ENCODE measurements at regions not wholly inside any gene's neighbourhood (a gene's known extent, or its start where the extent isn't known, plus 50 kb on each side); places are given as distances from the start of the nearest gene placed in this dataset.

DNA sequence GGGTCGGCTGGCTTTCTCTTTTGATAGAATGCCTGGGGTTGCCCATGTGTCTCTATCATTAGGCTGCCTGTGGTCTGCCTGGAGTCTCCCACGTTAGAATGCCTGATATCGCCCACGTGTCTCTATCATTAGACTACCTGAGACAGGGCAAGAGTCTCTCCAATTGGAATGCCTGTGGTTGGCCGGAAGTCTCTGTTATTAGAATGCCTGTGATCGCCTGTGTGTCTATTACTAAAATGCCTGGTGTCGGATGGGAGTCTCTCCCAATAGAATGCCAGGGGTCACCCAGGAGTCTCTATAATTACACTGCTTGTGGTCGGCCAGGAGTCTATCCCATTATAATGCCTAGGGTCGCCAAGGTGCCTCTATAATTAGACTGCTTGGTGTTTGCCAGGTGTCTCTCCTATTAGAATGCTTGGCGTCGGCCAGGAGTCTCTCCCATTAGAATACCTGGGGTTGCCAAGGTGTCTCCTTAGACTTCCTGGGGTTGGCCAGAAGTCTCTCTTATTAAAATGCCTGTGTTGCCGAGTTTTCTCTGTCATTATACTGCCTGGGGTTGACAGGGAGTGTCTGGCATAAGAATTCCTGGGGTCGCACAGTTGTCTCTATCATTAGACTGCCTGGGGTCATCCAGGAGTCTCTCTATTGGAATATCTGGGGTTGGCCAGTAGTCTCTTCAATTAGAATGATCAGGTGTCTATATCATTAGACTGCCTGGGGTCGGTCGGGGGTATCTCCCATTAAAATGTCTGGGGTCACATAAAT is 2272.8 kb downstream of the TP53TG3F start:
- Mint-ChIP-seq H3K27me3 (ENCODE audit: low read depth) (no peaks in the 10 kb centered on the region; the same call in 1 of the 2 replicates), H3K4me3 (no peak overlapping the region), H3K27ac (no peak overlapping the region), H3K36me3 (ENCODE audit: insufficient read depth in 1 of 3, low read depth in 3 of 3) (peaks cover 4 to 21% (median 18%) of the 10 kb centered on the region in 3 experiments; a peak in 6 of 7 replicates), H3K4me1 (no peaks in the 10 kb centered on the region), H3K9me3 (peaks cover 91 to 94% of the 10 kb centered on the region in 2 experiments)
- Histone ChIP-seq H3K23ac (ENCODE audit: insufficient read length, low read depth, low read length) (no peak overlapping the region), H2BK120ac (ENCODE audit: low read depth, low read length, poor library complexity, severe bottlenecking) (no peak overlapping the region), H3K56ac (ENCODE audit: insufficient read length, low read depth, low read length) (no peak overlapping the region), H3K27ac (ENCODE audit: insufficient read length, low read depth, low read length) (no peak overlapping the region), H3K79me1 (ENCODE audit: insufficient read depth, low read depth, low read length, poor library complexity, severe bottlenecking) (no peaks in the 10 kb centered on the region), H3K4ac (ENCODE audit: low read depth, low read length) (no peak overlapping the region), H3K9me3 (ENCODE audit: control insufficient read depth, low read depth, low read length) (peaks cover 82% of the 10 kb centered on the region), H4K5ac (ENCODE audit: insufficient read length, low read depth, low read length) (no peak overlapping the region), H2BK5ac (ENCODE audit: insufficient read length, low read length) (no peak overlapping the region), H3T11ph (ENCODE audit: low read length) (no peak overlapping the region), H3K27me3 (ENCODE audit: insufficient read depth, low read length) (no peaks in the 10 kb centered on the region), H4K20me1 (ENCODE audit: control insufficient read depth, insufficient read depth, insufficient read length) (no peaks in the 10 kb centered on the region), H3K18ac (ENCODE audit: insufficient read length, low read depth, low read length) (no peak overlapping the region), H3K4me1 (ENCODE audit: insufficient read depth, low read length) (no peaks in the 10 kb centered on the region), H4K8ac (replicated peaks; ENCODE audit: insufficient read length, low read depth, low read length) (no peak overlapping the region), H2BK15ac (ENCODE audit: low read depth, low read length) (no peak overlapping the region), H4K91ac (ENCODE audit: insufficient read length, low read depth, low read length) (no peak overlapping the region), H2BK20ac (ENCODE audit: low read depth, low read length, poor library complexity, severe bottlenecking) (no peak overlapping the region), H3K79me2 (ENCODE audit: insufficient read depth, low read length) (no peaks in the 10 kb centered on the region), H2AFZ (ENCODE audit: low read length) (no peak overlapping the region), H3K23me2 (ENCODE audit: insufficient read length, low read depth, low read length, poor library complexity, severe bottlenecking) (no peaks in the 10 kb centered on the region), H3K4me2 (ENCODE audit: insufficient read depth, insufficient read length, low read length) (no peak overlapping the region), H3K9ac (ENCODE audit: extremely low read depth, insufficient read length, low read length) (no peak overlapping the region), H3K14ac (ENCODE audit: insufficient read depth, low read length) (no peak overlapping the region), H2AK5ac (ENCODE audit: insufficient read length, low read length) (no peak overlapping the region), H2BK12ac (ENCODE audit: insufficient read length, low read depth, low read length) (no peak overlapping the region)
- WGBS (ENCODE audit: extremely low coverage, insufficient read length, low lambda C conversion rate), result no CpG with 5 or more reads among the region's 15 CpGs
- DNase-seq, result no peak
- TF ChIP-seq, protein P1, sequence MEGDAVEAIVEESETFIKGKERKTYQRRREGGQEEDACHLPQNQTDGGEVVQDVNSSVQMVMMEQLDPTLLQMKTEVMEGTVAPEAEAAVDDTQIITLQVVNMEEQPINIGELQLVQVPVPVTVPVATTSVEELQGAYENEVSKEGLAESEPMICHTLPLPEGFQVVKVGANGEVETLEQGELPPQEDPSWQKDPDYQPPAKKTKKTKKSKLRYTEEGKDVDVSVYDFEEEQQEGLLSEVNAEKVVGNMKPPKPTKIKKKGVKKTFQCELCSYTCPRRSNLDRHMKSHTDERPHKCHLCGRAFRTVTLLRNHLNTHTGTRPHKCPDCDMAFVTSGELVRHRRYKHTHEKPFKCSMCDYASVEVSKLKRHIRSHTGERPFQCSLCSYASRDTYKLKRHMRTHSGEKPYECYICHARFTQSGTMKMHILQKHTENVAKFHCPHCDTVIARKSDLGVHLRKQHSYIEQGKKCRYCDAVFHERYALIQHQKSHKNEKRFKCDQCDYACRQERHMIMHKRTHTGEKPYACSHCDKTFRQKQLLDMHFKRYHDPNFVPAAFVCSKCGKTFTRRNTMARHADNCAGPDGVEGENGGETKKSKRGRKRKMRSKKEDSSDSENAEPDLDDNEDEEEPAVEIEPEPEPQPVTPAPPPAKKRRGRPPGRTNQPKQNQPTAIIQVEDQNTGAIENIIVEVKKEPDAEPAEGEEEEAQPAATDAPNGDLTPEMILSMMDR (conservative IDR thresholded peaks at IDR 0.05), result no peak

All from H9 (cell line).